GM12891 (cell line): ENCODE measurements at regions not wholly inside any gene's neighbourhood (a gene's known extent, or its start where the extent isn't known, plus 50 kb on each side); places are given as distances from the start of the nearest gene placed in this dataset.

ENCODE experiments used
- DNase-seq: peaks from one replicate; pipeline ENCODE4 v3.0.0; 2011; ENCODE audit warnings: low spot score; ENCODE audit not compliant: insufficient read length
- FAIRE-seq: peaks from 2 replicates; lab custom pipeline; 2011; peaks lifted over from hg19 to GRCh38; lab: Jason Lieb, UNC
- PAX5 ChIP-seq: IDR thresholded peaks from 2 replicates; pipeline ENCODE4 v1.6.1; 2011; ENCODE audit warnings: low read length, moderate library complexity, mild to moderate bottlenecking; ENCODE audit not compliant: insufficient read depth, severe bottlenecking
- POLR2A ChIP-seq: IDR thresholded peaks from 2 replicates; pipeline ENCODE4 v1.6.1; 2011; ENCODE audit warnings: low read depth, low read length, control low read depth
- POLR2AphosphoS5 ChIP-seq: IDR thresholded peaks from 2 replicates; pipeline ENCODE4 v1.6.1; 2011; ENCODE audit warnings: low read depth, low read length, control low read depth
- POU2F2 ChIP-seq: IDR thresholded peaks from 2 replicates; pipeline ENCODE4 v1.6.1; 2011; ENCODE audit warnings: low read depth, mild to moderate bottlenecking, control low read depth, low read length, moderate library complexity
- SPI1 ChIP-seq: IDR thresholded peaks from 2 replicates; pipeline ENCODE4 v1.6.1; 2011; ENCODE audit warnings: low read depth, low read length, control low read depth
- TAF1 ChIP-seq: IDR thresholded peaks from 2 replicates; pipeline ENCODE4 v1.6.1; 2011; ENCODE audit warnings: low read depth, low read length, control low read depth

DNA sequence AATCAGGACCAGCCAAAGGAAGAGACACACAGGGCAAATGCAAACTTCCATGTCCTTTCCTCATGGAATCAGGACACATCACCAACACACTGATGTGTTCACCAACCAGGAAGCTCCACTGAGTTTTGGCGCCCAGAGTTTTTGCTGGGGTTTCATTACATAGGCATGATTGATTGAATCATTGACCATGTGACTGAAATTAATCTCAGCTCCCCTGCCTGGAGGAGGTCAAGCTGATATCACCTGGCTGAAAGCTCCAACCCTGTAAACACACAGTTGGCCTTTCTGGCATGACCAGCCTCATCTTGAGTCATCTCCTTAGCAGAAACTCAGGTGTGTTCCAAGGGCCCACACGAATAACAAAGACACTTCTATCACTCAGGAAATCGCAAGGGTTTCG, 133.2 kb downstream of the TRIM29 start:
- no peak for FAIRE-seq
- TF ChIP-seq PAX5: no peak
- no peak for TF ChIP-seq POLR2AphosphoS5
- no peak for TF ChIP-seq SPI1
- no peak for TF ChIP-seq TAF1
- no peak for TF ChIP-seq POLR2A
- no peak for TF ChIP-seq POU2F2

GRCh38 chr11:120001178-120002090, 136.5 kb downstream of the TRIM29 start:
- DNase-seq: no peak
- no peak for FAIRE-seq

More for the DNA sequence above, 133.2 kb downstream of the TRIM29 start:
- no peak for DNase-seq

GRCh38 chr11:119999220-119999619, 138.7 kb downstream of the TRIM29 start:
- TF ChIP-seq POLR2AphosphoS5 (no peak), POLR2A (no peak), TAF1 (no peak), SPI1 (no peak), PAX5 (no peak), POU2F2 (no peak)
- FAIRE-seq (no peak), DNase-seq (no peak)

More at GRCh38 chr11:120001178-120002090, 136.5 kb downstream of the TRIM29 start:
- TF ChIP-seq PAX5 (no peak), TAF1 (no peak), POLR2AphosphoS5 (no peak), POLR2A (no peak), SPI1 (no peak), POU2F2 (no peak)

DNA sequence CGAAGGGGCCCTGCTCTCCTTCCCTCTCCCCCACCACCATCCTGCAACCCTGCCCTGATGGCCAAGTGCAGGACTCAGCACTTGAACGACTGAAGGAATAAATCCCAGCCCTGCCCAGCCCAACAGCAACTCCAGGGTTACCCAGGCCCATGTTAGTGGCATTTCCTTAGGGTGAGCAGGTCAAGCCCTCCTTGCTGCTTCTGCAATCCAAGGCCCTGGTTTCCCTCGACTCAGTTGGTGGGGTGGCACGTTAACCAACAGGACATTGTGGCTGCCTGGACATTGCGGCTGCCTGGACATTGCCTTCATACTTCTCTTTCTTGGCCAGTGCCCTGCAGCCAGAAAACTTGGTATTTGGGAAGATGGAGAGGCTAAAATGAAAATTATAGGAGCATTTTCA, 141.4 kb downstream of the TRIM29 start:
- DNase-seq (no peak), FAIRE-seq (no peak)
- TF ChIP-seq TAF1 (no peak), SPI1 (no peak), PAX5 (no peak), POLR2A (no peak), POU2F2 (no peak), POLR2AphosphoS5 (no peak)

DNA sequence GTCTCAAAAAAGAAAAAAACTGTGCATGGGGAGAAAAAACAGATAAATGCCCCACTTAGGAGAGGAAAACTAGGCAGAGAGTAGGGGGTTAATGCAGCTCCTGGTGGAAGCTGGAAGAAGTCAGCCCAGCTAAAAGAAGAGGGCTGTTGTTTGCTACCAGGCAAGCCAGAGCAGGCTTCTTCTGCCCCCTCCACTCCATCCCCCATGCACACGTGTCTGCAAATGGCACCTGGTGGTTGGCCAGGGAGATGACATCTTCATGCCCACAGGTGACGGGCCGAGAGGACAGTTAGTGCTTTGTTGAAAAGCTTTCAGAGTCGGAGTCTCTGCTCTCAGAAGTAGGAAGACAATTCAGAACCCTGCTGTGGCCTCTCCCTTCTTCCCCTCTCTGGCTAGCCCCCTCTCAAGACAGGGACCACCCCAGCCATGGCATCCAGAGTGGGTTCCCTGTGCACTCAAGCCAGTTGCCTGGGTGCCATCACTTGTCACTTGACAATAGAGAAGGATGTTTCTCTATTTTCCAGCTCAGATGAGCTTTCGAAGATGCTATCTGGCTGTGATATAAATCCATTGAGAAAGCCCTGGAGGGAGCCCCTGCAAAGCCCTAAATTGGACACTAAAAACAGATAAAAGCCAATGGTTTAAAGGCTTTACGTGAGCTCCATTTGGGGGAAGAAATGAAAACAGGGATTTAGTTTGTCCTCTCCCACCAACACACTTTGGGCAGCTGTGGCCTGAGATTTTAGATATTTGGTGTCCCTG, 142.0 kb downstream of the TRIM29 start:
- no peak for DNase-seq
- no peak for FAIRE-seq
- TF ChIP-seq SPI1 (no peak), TAF1 (no peak), POLR2A (no peak), POU2F2 (no peak), PAX5 (no peak), POLR2AphosphoS5 (no peak)

DNA sequence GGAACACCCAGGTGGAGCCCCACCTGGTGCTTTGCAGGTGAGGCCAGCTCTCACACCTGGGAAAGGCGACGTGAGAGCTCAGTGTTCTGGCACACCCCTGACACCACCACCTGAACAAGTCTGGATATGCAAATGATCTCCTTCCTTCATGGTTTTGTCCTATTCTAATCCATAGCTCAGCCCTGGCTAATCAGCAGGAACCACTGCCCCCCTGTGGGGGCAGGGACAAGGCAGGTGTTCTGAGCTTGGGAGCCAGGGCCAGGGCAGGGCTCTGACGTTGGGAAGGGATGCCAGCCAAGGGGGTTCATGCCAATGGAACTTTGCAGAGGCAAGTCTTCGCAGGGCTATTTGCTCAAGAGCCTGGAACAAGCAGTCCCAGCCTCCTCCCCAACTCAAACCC, 144.2 kb downstream of the TRIM29 start:
- FAIRE-seq (no peak), DNase-seq (no peak)
- TF ChIP-seq POLR2A: no peak
- TF ChIP-seq SPI1: no peak

- FAIRE-seq (no peak), DNase-seq (no peak)
- no peak for TF ChIP-seq TAF1
- no peak for TF ChIP-seq SPI1
- no peak for TF ChIP-seq POLR2A
- TF ChIP-seq PAX5: no peak
- no peak for TF ChIP-seq POLR2AphosphoS5
- TF ChIP-seq POU2F2: no peak
Measured at GRCh38 chr11:119992171-119993051, 145.5 kb downstream of the TRIM29 start.

- no peak for FAIRE-seq
- TF ChIP-seq PAX5 (no peak), POLR2A (no peak), POLR2AphosphoS5 (no peak), TAF1 (no peak), POU2F2 (no peak), SPI1 (no peak)
Measured at GRCh38 chr11:119991669-119992068, 146.2 kb downstream of the TRIM29 start.

DNA sequence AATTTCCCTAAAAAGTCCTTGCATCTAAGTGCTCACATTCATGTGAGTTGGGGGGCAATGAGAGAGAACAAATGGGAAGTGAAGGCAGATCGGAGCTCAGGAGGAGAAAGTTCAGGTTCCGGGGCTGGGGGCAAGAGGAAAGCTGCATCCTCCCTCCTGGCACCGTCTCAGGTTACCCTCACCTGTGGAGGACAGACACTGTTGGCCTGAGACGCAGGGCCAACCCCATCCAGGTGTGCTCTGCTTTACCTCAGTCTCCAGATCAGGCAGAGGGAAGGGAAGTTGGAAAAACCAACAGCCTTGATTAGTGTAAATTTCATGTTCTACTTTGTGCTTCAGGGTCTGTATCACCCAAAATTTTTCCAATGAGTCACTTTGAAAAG, 146.9 kb downstream of the TRIM29 start:
- FAIRE-seq: no peak
- no peak for TF ChIP-seq SPI1
- TF ChIP-seq PAX5: no peak
- TF ChIP-seq POU2F2: no peak
- no peak for TF ChIP-seq POLR2A
- TF ChIP-seq POLR2AphosphoS5: no peak
- TF ChIP-seq TAF1: no peak
- DNase-seq: no peak

More at GRCh38 chr11:119991669-119992068, 146.2 kb downstream of the TRIM29 start:
- DNase-seq: no peak
